Upper lobe of left lung (tissue), 4 donors: ENCODE measurements at regions not wholly inside any gene's neighbourhood (a gene's known extent, or its start where the extent isn't known, plus 50 kb on each side); places are given as distances from the start of the nearest gene placed in this dataset.

Source experiments
- CTCF ChIP-seq, 6 experiments: fragments of 450-650 bp in 4 of 6; fragments of 200-600 bp in 2 of 6; sonication (generic) in 2 of 6; IDR thresholded peaks; one replicate each; pipeline ENCODE4 v1.5.1; 2016 to 2019; ENCODE audit warnings: antibody characterized with exemption in 6 of 6
- EP300 ChIP-seq, 4 donors: sonication (generic); formaldehyde crosslinking; IDR thresholded peaks; one replicate each; pipeline ENCODE4 v1.5.1; 2017; ENCODE audit warnings: antibody characterized with exemption in 4 of 4, control low read depth in 2 of 4
- POLR2A ChIP-seq, 4 donors: fragments of 450-650 bp; IDR thresholded peaks; one replicate each; pipeline ENCODE4 v1.5.1; 2016 to 2017; ENCODE audit warnings: antibody characterized with exemption in 4 of 4, mild to moderate bottlenecking in 2 of 4

DNA sequence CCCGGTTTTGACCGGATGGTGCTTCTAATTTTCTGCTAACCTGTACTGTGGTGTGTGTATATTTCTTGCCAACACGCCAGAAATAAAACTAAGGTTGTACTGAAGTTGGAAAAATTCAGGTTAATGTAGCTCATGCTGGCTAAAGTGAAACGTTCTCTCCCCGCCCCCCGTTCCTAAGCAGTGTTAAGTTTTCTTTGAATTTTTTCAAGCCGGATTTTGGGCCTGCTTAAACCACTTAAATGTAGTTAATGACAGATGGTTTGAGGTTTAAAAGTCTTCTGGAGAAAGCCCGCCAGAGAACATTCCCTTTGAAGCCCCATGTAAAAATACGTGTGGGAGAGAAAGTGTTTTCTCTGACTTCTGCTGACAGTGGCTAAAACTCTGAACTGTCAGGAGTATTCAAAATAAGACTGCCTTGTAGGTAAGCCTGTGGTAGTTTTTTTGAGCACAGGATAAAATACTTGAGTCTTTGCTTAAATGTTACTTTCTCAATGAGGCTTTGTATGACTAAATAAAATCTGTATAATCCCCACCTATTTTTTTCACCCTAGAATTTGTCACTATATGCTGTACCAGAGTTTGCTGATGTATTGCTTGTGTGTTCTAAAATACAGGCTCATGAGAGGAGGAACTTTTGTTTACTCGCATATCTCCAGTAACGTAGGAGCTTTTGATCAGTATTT is 101.3 kb downstream of the OR2B2 start:
- TF ChIP-seq POLR2A (IDR thresholded peaks at IDR 0.05) (no peak), CTCF (IDR thresholded peaks at IDR 0.05) (no peak), EP300 (IDR thresholded peaks at IDR 0.05) (no peak)
